HG03354 (cell line): ENCODE measurements at regions not wholly inside any gene's neighbourhood (a gene's known extent, or its start where the extent isn't known, plus 50 kb on each side); places are given as distances from the start of the nearest gene placed in this dataset.
A peak's percentile ranks its signal among the peaks of the same experiment; 100 is the strongest.

Experiments used
- ATAC-seq: cut with Tn5 transposase; IDR thresholded peaks from one replicate; pipeline ENCODE4 v1.9.1; 2021; ENCODE audit warnings: mild to moderate bottlenecking; ENCODE audit not compliant: unreplicated experiment, poor library complexity, severe bottlenecking

GRCh38 chr11:127552446-127552845, 551.9 kb upstream of the KIRREL3 start:
- ATAC-seq: no peak

- no peak for ATAC-seq
Observed at GRCh38 chr11:127531167-127531566, 530.6 kb upstream of the KIRREL3 start.

GRCh38 chr11:127528297-127528696, 527.7 kb upstream of the KIRREL3 start:
- ATAC-seq: no peak

- ATAC-seq: no peak
Observed at GRCh38 chr11:127524618-127525017, 524.0 kb upstream of the KIRREL3 start.

GRCh38 chr11:127521413-127521812, 520.8 kb upstream of the KIRREL3 start:
- ATAC-seq: no peak

GRCh38 chr11:127507851-127508250, 507.3 kb upstream of the KIRREL3 start:
- ATAC-seq: no peak

- ATAC-seq: no peak
Observed at GRCh38 chr11:127506647-127507046, 506.1 kb upstream of the KIRREL3 start.

GRCh38 chr11:127506126-127506525, 505.6 kb upstream of the KIRREL3 start:
- no peak for ATAC-seq

GRCh38 chr11:127496165-127496564, 495.6 kb upstream of the KIRREL3 start:
- no peak for ATAC-seq

- peak; percentile 71 for ATAC-seq
Observed at GRCh38 chr11:127493330-127494022, 492.9 kb upstream of the KIRREL3 start.

- ATAC-seq: no peak
Observed at GRCh38 chr11:127492029-127492428, 491.5 kb upstream of the KIRREL3 start.

- no peak for ATAC-seq
Observed at GRCh38 chr11:127491589-127491988, 491.0 kb upstream of the KIRREL3 start.

- no peak for ATAC-seq
Observed at GRCh38 chr11:127490896-127491295, 490.3 kb upstream of the KIRREL3 start.

- no peak for ATAC-seq
Observed at GRCh38 chr11:127485541-127485940, 485.0 kb upstream of the KIRREL3 start.

GRCh38 chr11:127481391-127481790, 480.8 kb upstream of the KIRREL3 start:
- ATAC-seq: no peak

GRCh38 chr11:127478826-127479225, 478.3 kb upstream of the KIRREL3 start:
- no peak for ATAC-seq

GRCh38 chr11:127474766-127475165, 474.2 kb upstream of the KIRREL3 start:
- ATAC-seq: no peak

- no peak for ATAC-seq
Observed at GRCh38 chr11:127472505-127472904, 471.9 kb upstream of the KIRREL3 start.

- no peak for ATAC-seq
Observed at GRCh38 chr11:127471662-127472061, 471.1 kb upstream of the KIRREL3 start.

GRCh38 chr11:127470306-127470884, 469.8 kb upstream of the KIRREL3 start:
- ATAC-seq: peak; percentile 83

GRCh38 chr11:127464325-127464724, 463.8 kb upstream of the KIRREL3 start:
- ATAC-seq: no peak

- no peak for ATAC-seq
Observed at GRCh38 chr11:127462065-127462344, 461.4 kb upstream of the KIRREL3 start.
